HEK293T (cell line): ENCODE measurements at regions not wholly inside any gene's neighbourhood (a gene's known extent, or its start where the extent isn't known, plus 50 kb on each side); places are given as distances from the start of the nearest gene placed in this dataset.

Source experiments
- ARNT ChIP-seq: fragments of 450-650 bp; IDR thresholded peaks from 2 replicates; pipeline ENCODE4 v1.6.1; 2017; ENCODE audit warnings: mild to moderate bottlenecking
- ELF4 ChIP-seq: fragments of 450-650 bp; IDR thresholded peaks from 2 replicates; pipeline ENCODE4 v1.6.1; 2017; ENCODE audit warnings: antibody characterized with exemption
- FOXA1 ChIP-seq: fragments of 450-650 bp; IDR thresholded peaks from 2 replicates; pipeline ENCODE4 v1.6.1; 2016; ENCODE audit warnings: mild to moderate bottlenecking
- HDGF ChIP-seq: fragments of 450-650 bp; IDR thresholded peaks from 2 replicates; pipeline ENCODE4 v1.6.1; 2017; ENCODE audit warnings: antibody characterized with exemption, borderline replicate concordance
- NFRKB ChIP-seq: fragments of 450-650 bp; IDR thresholded peaks from 2 replicates; pipeline ENCODE4 v1.6.1; 2016; ENCODE audit warnings: mild to moderate bottlenecking, moderate library complexity
- SP1 ChIP-seq: fragments of 450-650 bp; IDR thresholded peaks from 2 replicates; pipeline ENCODE4 v1.6.1; 2017

DNA sequence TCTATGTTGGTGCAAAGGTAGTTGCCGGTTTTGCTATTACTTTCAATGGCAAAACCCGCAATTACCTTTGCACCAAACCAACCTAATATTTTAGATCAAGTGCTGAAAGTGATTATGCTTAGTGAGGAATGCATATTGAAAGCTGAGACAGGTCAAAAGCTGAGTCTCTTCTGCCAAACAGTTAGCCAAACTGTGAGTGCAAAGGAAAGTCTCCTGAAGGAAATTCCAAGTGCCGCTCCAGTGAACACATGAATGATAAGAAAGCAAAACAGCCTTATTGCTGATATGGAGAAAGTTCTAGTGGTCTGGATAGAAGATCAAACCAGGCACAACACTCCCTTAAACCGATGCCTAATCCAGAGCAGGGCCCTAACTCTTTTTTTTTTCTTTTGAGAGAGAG lies 83.1 kb upstream of the ERRFI1 start:
- TF ChIP-seq HDGF (no peak), NFRKB (no peak), ARNT (no peak), SP1 (no peak), FOXA1 (no peak), ELF4 (no peak)
